Parathyroid adenoma (tissue), 2 donors: ENCODE measurements at regions not wholly inside any gene's neighbourhood (a gene's known extent, or its start where the extent isn't known, plus 50 kb on each side); places are given as distances from the start of the nearest gene placed in this dataset.

Experiments
- H2AFZ ChIP-seq: fragments of 300-600 bp; sonication (generic); one replicate; pipeline ENCODE4 v1.7.0; 2017; ENCODE audit warnings: antibody characterized with exemption, mild to moderate bottlenecking
- H3K27ac ChIP-seq: fragments of 300-600 bp; sonication (generic); one replicate; pipeline ENCODE4 v1.7.0; 2017
- H3K27me3 ChIP-seq: fragments of 300-600 bp; sonication (generic); one replicate; pipeline ENCODE4 v1.7.0; 2017; ENCODE audit warnings: low read length; ENCODE audit not compliant: control insufficient read depth, insufficient read depth
- H3K36me3 ChIP-seq: fragments of 300-600 bp; sonication (generic); one replicate; pipeline ENCODE4 v1.7.0; 2017; ENCODE audit warnings: low read length; ENCODE audit not compliant: control insufficient read depth, insufficient read depth
- H3K4me1 ChIP-seq: fragments of 300-600 bp; sonication (generic); one replicate; pipeline ENCODE4 v1.7.0; 2017; ENCODE audit warnings: control low read depth
- H3K4me2 ChIP-seq: fragments of 300-600 bp; sonication (generic); one replicate; pipeline ENCODE4 v1.7.0; 2017; ENCODE audit warnings: low read length
- H3K4me3 ChIP-seq: fragments of 300-600 bp; sonication (generic); one replicate; pipeline ENCODE4 v1.7.0; 2017; ENCODE audit warnings: low read depth, low read length
- H3K79me2 ChIP-seq: fragments of 300-600 bp; sonication (generic); one replicate; pipeline ENCODE4 v1.7.0; 2017; ENCODE audit warnings: control low read depth
- H3K9ac ChIP-seq: fragments of 300-600 bp; sonication (generic); one replicate; pipeline ENCODE4 v1.7.0; 2017; ENCODE audit warnings: mild to moderate bottlenecking
- H3K9me3 ChIP-seq: fragments of 300-600 bp; sonication (generic); one replicate; pipeline ENCODE4 v1.7.0; 2017; ENCODE audit warnings: low read length; ENCODE audit not compliant: control insufficient read depth
- CTCF ChIP-seq: fragments of 300-600 bp; sonication (generic); IDR thresholded peaks from one replicate; pipeline ENCODE4 v1.7.0; 2017; ENCODE audit warnings: antibody characterized with exemption, mild to moderate bottlenecking
- donor health status: primary hyperparathyroidism.

- no peaks in the 10 kb centered on the region for H3K27me3 ChIP-seq
- no peak overlapping the region for H2AFZ ChIP-seq
Measured at GRCh38 chr2:496729-497128, 180.5 kb downstream of the TMEM18 start.

GRCh38 chr2:495745-496275, 181.4 kb downstream of the TMEM18 start:
- Histone ChIP-seq H3K27me3 (no peaks in the 10 kb centered on the region), H3K9ac (no peak overlapping the region), H3K4me2 (no peak overlapping the region), H3K36me3 (no peaks in the 10 kb centered on the region), H3K4me3 (no peak overlapping the region), H3K27ac (no peak overlapping the region), H2AFZ (no peak overlapping the region), H3K4me1 (no peaks in the 10 kb centered on the region), H3K9me3 (no peaks in the 10 kb centered on the region), H3K79me2 (no peaks in the 10 kb centered on the region)
- no peak for TF ChIP-seq CTCF

More at GRCh38 chr2:496729-497128, 180.5 kb downstream of the TMEM18 start:
- TF ChIP-seq CTCF = no peak
- H3K4me3 ChIP-seq = no peak overlapping the region
- no peaks in the 10 kb centered on the region for H3K9me3 ChIP-seq
- H3K27ac ChIP-seq = no peak overlapping the region
- H3K79me2 ChIP-seq = no peaks in the 10 kb centered on the region
- H3K4me1 ChIP-seq = no peaks in the 10 kb centered on the region
- H3K36me3 ChIP-seq = no peaks in the 10 kb centered on the region
- H3K4me2 ChIP-seq = no peak overlapping the region
- no peak overlapping the region for H3K9ac ChIP-seq

GRCh38 chr2:494853-495252, 182.4 kb downstream of the TMEM18 start:
- TF ChIP-seq CTCF = no peak

GRCh38 chr2:493228-493627, 184.0 kb downstream of the TMEM18 start:
- Histone ChIP-seq H2AFZ (no peak overlapping the region), H3K27ac (no peak overlapping the region), H3K9me3 (no peaks in the 10 kb centered on the region), H3K4me1 (no peaks in the 10 kb centered on the region), H3K79me2 (no peaks in the 10 kb centered on the region), H3K9ac (no peak overlapping the region), H3K4me2 (no peak overlapping the region), H3K4me3 (no peak overlapping the region), H3K27me3 (no peaks in the 10 kb centered on the region), H3K36me3 (no peaks in the 10 kb centered on the region)
- TF ChIP-seq CTCF = no peak

More at GRCh38 chr2:494853-495252, 182.4 kb downstream of the TMEM18 start:
- Histone ChIP-seq H3K4me1 (no peaks in the 10 kb centered on the region), H3K27me3 (no peaks in the 10 kb centered on the region), H3K9me3 (no peaks in the 10 kb centered on the region), H3K79me2 (no peaks in the 10 kb centered on the region), H3K9ac (no peak overlapping the region), H2AFZ (no peak overlapping the region), H3K4me3 (no peak overlapping the region), H3K4me2 (no peak overlapping the region), H3K36me3 (no peaks in the 10 kb centered on the region), H3K27ac (no peak overlapping the region)

GRCh38 chr2:492178-492577, 185.0 kb downstream of the TMEM18 start:
- no peak overlapping the region for H2AFZ ChIP-seq
- no peaks in the 10 kb centered on the region for H3K4me1 ChIP-seq
- no peak overlapping the region for H3K4me2 ChIP-seq
- no peak overlapping the region for H3K9ac ChIP-seq
- H3K4me3 ChIP-seq = no peak overlapping the region
- TF ChIP-seq CTCF = no peak
- H3K27me3 ChIP-seq = no peaks in the 10 kb centered on the region
- H3K79me2 ChIP-seq = no peaks in the 10 kb centered on the region
- H3K9me3 ChIP-seq = no peaks in the 10 kb centered on the region
- H3K27ac ChIP-seq = no peak overlapping the region
- H3K36me3 ChIP-seq = no peaks in the 10 kb centered on the region
